T-helper 1 cell (primary cell): ENCODE measurements at regions not wholly inside any gene's neighbourhood (a gene's known extent, or its start where the extent isn't known, plus 50 kb on each side); places are given as distances from the start of the nearest gene placed in this dataset.

Source experiments
- DNase-seq, 5 donors: peaks; one replicate each; pipeline ENCODE4 v3.0.0-alpha.2; 2012 to 2020

GRCh38 chr2:125526093-125526492, 1129.9 kb upstream of the GYPC start:
- no peak for DNase-seq

DNA sequence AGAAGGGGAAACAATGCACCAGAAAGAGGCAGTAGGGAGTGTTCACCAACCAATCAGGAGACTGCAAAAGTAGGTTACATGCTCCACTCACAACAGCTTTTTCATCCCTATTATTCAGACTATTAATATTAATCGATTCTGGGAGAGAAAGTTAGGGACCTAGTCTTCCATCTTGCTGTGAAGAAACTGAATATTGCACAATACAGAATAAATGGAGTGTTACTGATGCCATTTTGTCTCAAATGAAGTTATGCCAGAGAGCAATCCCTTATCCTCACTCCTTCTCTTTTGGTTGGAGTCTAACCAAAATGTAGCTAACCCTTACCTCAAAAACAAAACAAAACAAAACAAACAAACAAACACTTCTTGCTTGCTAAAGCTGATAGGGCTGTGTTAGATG, 1120.9 kb upstream of the GYPC start:
- DNase-seq = no peak

DNA sequence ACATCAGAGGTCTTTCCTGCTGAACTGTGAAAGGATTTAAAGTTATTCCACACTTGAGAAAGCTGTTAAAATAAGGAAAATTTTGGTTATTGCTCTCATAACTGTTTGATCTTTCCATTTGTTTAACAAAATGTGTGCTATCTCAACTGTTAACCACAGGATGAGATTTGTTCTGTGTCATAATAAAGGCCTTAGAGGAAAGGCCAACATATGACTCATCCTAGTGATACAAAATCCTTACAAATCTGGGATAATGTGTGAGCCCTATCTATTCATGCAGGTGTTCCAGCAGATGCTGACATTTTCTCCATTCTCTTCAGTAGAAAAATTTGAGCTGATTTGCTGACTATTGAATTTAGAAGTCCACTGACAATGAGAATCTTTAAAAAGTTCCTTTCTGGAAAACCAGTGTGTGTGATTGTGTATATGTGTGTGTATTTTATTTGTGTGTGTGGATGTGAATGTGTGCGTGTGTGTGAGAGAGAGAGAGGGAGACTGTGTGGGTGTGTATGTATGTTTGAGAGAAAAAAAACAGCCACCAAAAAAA, 1111.9 kb upstream of the GYPC start:
- no peak for DNase-seq

DNA sequence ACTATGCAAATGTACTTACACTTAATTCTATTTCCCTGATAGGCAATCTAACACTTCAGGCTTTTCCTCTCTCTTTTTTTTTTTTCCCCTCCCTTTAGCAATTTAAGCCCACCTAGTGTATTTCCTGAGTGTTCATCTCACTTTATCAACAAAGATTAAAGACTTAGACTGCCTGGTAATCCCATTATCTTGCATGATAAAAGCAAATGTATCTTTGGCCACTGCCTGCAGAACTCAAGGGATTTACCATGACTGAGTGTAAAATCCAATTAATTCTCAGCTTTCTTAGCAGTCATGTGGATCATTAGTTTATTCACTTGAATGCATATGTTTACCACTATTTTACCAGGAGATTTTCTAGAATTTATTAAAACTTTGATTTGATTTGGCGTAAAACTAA, 1102.2 kb upstream of the GYPC start:
- no peak for DNase-seq

DNA sequence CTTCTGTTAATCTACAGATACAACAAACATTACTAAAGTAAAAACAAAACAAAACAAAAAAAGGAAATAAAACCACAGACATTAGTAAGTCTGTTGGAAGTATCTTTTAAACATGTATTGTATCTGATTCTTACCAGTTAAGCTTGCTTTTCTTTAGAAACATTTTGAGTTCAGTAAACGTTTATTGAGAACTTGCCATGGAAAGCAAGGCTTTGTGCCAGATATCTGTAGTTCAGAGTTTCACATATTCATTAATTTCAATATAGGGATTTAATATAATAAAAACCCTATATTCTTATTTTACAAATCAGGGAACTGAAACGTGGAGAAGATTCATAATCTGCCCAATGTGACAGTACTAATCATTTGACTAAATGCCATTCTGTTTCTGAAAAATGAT, 1101.0 kb upstream of the GYPC start:
- no peak for DNase-seq

GRCh38 chr2:125559186-125559585, 1096.8 kb upstream of the GYPC start:
- DNase-seq = no peak

GRCh38 chr2:125560855-125561254, 1095.1 kb upstream of the GYPC start:
- DNase-seq = no peak

DNA sequence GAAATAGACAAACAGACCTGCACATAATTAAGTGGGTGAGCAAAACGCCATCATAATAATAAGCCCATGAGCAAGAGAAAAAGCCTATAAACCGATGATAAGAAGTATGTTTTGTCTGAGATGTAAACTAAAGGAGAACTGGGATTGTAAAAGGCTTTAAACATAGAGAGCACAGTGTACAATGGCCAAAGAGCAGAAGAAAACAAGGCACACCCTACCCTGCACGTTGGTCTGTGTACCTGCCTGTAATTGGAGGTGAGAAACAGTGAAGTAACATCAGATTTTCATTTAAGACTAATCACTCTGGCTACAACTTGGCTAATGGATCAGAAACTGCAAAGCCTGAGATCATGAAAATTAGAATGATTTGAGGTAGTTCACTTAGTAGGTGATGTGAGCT, 1094.7 kb upstream of the GYPC start:
- no peak for DNase-seq

DNA sequence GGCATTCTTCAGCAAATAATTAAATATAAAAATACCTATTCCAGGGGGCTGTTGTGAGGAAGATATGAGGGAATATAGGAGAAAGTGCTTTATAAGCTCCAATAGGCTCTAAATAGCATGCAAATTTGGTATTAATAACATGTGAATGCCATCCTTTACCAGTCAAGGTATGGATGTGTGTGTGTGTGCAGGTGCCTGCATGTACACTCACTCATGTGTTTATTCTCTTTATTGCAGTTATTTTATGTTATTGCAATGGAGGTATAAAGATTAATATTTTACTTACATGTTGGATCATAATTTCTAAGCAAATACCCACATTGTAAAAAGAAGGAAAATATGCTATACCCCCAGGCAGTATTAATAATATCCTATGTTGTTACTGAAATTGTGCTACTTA, 1093.0 kb upstream of the GYPC start:
- no peak for DNase-seq

GRCh38 chr2:125564471-125564870, 1091.5 kb upstream of the GYPC start:
- no peak for DNase-seq

DNA sequence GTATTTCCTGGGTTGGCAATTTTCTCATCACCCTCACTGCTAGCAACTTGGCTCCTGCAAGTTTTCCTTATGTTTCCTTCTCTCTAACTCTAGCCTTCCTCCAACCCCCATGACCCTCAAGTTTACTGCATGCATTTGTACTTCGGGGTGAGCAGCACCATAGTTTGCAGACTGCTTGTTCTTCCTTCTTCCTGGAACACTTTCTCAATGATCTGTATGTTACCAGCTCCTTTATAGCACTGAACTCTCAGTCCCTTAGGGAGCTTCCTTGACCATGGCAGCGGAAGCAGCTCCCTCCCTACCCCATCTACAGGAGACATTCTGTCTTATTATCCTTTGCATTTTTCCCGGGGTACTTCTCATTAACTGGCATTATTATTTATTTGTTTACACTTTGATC, 1089.5 kb upstream of the GYPC start:
- DNase-seq = no peak

GRCh38 chr2:125567100-125567499, 1088.9 kb upstream of the GYPC start:
- no peak for DNase-seq

DNA sequence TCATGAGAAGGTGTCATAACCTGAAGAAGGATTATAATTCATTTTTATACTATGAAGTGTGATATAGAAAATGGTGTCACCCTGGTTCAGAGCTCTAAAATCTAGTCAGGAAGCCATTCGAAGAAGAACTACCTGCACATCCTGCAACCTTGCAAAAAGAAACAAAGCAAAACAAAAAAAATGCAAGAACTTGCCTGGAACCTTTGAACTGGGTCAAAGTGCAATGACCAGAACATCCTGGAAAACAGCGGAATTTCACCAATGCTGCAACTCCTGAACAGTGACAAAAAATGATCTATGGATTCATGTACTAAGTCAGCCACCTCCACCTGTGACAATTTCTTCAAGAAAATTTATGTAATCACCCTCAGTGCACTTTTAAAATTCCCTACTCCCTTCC, 1083.3 kb upstream of the GYPC start:
- no peak for DNase-seq

GRCh38 chr2:125573432-125573831, 1082.5 kb upstream of the GYPC start:
- DNase-seq = no peak

GRCh38 chr2:125576558-125576957, 1079.4 kb upstream of the GYPC start:
- DNase-seq = no peak

GRCh38 chr2:125581557-125581956, 1074.4 kb upstream of the GYPC start:
- no peak for DNase-seq

DNA sequence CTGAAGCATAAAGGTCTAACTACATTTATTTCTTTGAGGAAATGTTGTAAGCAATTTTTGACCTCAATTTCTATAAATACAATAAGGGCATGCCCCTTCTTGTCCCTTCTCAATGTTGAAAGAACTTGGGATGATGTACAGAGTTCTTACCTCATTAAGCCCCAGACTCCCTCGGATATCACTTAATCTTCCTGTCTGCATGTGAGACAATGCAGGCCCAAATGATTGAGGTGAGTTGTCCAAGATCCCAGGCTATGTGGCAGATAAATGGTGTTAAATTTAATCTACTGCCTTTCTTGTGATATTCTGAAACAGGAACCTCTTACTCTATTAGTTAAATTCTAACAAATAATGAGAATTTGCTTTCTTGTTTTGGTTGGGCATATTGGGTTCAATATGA, 1073.4 kb upstream of the GYPC start:
- DNase-seq = no peak

- DNase-seq = no peak
These were observed 1071.2 kb upstream of the GYPC start for GRCh38 chr2:125584732-125585131.

DNA sequence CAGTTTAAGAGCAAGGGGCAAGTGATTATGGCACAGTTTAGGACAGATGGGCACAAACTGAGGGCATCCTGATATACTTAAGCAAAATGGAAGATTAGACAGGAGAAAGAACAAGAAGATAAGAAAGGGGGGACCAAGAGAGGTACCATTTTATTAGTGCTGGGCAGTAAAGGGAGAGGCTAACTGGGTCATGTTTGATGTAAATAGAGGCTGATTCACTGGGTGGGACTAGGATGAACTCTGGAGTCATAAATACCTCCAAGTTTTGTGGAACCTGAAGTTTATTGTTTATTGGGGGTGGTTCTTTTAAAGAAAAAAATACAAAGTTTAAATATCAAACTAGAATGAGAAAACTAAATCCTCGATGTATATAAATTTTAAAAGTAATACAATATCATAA, 1067.2 kb upstream of the GYPC start:
- DNase-seq = no peak

GRCh38 chr2:125591954-125592353, 1064.0 kb upstream of the GYPC start:
- DNase-seq = no peak

DNA sequence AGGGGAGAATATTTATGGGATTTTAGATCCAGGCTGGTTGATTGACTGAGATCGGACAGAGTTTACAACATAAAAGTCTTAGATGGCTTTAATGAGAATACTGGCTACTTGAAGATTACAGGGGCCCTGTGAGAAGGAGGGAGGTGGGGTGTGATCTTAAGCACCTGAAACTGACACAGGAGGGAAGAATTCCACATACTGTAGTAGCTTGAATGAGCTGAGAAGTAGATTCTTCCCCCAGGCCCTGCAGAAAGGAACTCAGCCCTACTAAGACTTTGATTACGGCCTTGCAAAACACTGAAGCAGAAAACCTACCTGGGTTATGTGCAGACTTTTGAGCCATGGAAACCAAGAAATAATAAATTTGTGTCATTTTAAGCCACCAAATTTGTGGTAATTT, 1062.9 kb upstream of the GYPC start:
- no peak for DNase-seq

DNA sequence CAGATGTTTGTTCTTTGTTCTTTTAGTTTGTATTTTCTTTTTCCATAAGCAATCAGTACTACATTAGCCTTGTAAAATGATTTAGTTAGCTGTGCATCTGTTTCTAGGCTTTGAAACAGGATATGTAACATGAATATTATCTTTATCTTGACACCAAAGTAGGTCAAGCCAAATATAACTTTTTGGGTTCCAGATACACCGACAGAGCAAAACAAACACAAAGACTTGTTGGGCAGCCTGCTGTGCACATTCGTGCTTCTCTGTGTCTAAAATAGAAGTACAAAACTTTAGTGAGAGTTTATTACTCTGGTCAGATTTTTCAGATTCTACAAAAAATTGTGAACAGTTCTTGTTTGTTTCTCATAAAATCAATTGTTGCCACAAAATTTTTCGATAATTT, 1059.3 kb upstream of the GYPC start:
- DNase-seq = no peak

- no peak for DNase-seq
These were observed 1040.5 kb upstream of the GYPC start for GRCh38 chr2:125615438-125615837.

- no peak for DNase-seq
These were observed 1025.6 kb upstream of the GYPC start for GRCh38 chr2:125630377-125630776.

DNA sequence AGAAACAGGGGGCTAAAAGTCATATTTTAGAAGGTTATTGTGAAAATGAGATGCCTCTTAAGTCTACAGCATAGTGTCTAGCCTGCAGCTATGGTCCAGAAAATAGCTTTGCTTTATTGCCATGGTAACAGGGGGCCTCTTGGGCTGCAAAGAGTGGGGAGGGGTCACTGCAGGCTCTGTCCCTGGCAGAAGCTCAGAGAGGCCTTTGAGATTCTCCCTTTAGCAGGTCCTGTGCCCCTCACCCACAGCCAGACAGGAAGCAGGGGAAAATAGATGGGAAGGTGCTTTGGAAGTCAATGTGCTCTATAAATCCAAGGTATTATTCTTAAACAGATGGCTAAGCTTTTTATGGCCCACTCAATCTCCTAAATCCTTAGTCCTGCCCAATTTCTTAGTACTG, 1021.3 kb upstream of the GYPC start:
- no peak for DNase-seq

DNA sequence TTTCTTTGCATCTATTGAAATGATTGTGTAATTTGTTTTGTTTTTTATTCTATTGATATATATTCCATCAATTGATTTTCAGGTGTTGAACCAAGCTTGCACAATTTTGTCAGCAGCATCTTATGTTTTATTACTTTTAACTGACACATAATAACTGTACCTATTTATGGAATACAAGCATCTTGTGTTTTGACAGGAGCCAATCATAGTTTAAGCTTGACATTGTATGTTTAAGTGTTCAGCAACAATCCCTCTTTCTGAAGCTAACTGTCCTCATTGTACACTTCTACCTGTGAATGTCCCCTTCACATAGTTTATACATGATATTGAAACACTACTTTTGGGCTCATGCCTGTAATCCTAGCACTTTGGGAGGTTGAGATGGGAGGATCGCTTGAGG, 1017.6 kb upstream of the GYPC start:
- DNase-seq = no peak
